Karpas-422 (cell line): ENCODE measurements at regions not wholly inside any gene's neighbourhood (a gene's known extent, or its start where the extent isn't known, plus 50 kb on each side); places are given as distances from the start of the nearest gene placed in this dataset.

Experiments used
- DNase-seq: peaks from one replicate; pipeline ENCODE4 v3.0.0-alpha.2; 2015
- H2AFZ ChIP-seq: fragments of 200-600 bp; sonication (generic); 2 replicates; pipeline ENCODE4 v1.6.1; 2014; ENCODE audit warnings: antibody characterized with exemption, low read length, mixed read lengths
- H3K27ac ChIP-seq: fragments of 200-600 bp; sonication (generic); 2 replicates; pipeline ENCODE4 v1.5.1; 2014; ENCODE audit warnings: mild to moderate bottlenecking, low read length, moderate library complexity
- H3K27me3 ChIP-seq: fragments of 200-600 bp; sonication (generic); 2 replicates; pipeline ENCODE4 v1.6.1; 2014; ENCODE audit warnings: low read length, mixed read lengths
- H3K36me3 ChIP-seq: fragments of 200-600 bp; sonication (generic); 2 replicates; pipeline ENCODE4 v1.6.1; 2014; ENCODE audit warnings: low read length, mixed read lengths; ENCODE audit not compliant: insufficient read depth
- H3K4me1 ChIP-seq: fragments of 200-600 bp; sonication (generic); 2 replicates; pipeline ENCODE4 v1.6.1; 2014; ENCODE audit warnings: mild to moderate bottlenecking, low read length, mixed read lengths
- H3K4me2 ChIP-seq: fragments of 200-600 bp; sonication (generic); 2 replicates; pipeline ENCODE4 v1.6.1; 2014; ENCODE audit warnings: low read length, low read depth, mild to moderate bottlenecking; ENCODE audit not compliant: poor library complexity, severe bottlenecking
- H3K4me3 ChIP-seq: fragments of 200-600 bp; sonication (generic); 2 replicates; pipeline ENCODE4 v1.5.1; 2014; ENCODE audit warnings: mild to moderate bottlenecking, antibody characterized with exemption, low read length, mixed read lengths
- H3K79me2 ChIP-seq: fragments of 200-600 bp; sonication (generic); 2 replicates; pipeline ENCODE4 v1.6.1; 2014; ENCODE audit warnings: mild to moderate bottlenecking, low read length, mixed read lengths
- H3K9ac ChIP-seq: fragments of 200-600 bp; sonication (generic); 2 replicates; pipeline ENCODE4 v1.6.0; 2014; ENCODE audit warnings: low read length
- H3K9me2 ChIP-seq: fragments of 200-600 bp; sonication (generic), shearing (Covaris generic); replicated peaks from 2 replicates; pipeline ENCODE4 v1.6.0; 2014; ENCODE audit warnings: mild to moderate bottlenecking, low read length, moderate library complexity; ENCODE audit not compliant: insufficient read depth
- H3K9me3 ChIP-seq: fragments of 300-700, 200-600 bp; sonication (generic); 2 replicates; pipeline ENCODE4 v1.6.1; 2014; ENCODE audit warnings: low read length, mixed read lengths
- H4K20me1 ChIP-seq: fragments of 200-600 bp; sonication (generic); 2 replicates; pipeline ENCODE4 v1.6.1; 2014; ENCODE audit warnings: mild to moderate bottlenecking, antibody characterized with exemption, low read length, low read depth; ENCODE audit not compliant: insufficient read depth

GRCh38 chr2:198385856-198386255 lies 581.5 kb downstream of the PLCL1 start:
- no peak overlapping the region for H3K4me3 ChIP-seq
- no peaks in the 10 kb centered on the region for H4K20me1 ChIP-seq
- H3K9me3 ChIP-seq = no peaks in the 10 kb centered on the region
- no peak for DNase-seq
- H3K79me2 ChIP-seq = no peaks in the 10 kb centered on the region
- no peak overlapping the region for H3K27ac ChIP-seq
- no peaks in the 10 kb centered on the region for H3K4me1 ChIP-seq
- H3K9ac ChIP-seq = no peak overlapping the region
- H3K9me2 ChIP-seq = no peaks in the 10 kb centered on the region
- no peak overlapping the region for H3K4me2 ChIP-seq
- H3K27me3 ChIP-seq = no peaks in the 10 kb centered on the region
- no peaks in the 10 kb centered on the region for H3K36me3 ChIP-seq
- no peak overlapping the region for H2AFZ ChIP-seq

GRCh38 chr2:198385326-198385725 lies 580.9 kb downstream of the PLCL1 start:
- Histone ChIP-seq H3K27me3 (no peaks in the 10 kb centered on the region), H3K9me3 (no peaks in the 10 kb centered on the region), H3K4me2 (no peak overlapping the region), H3K9me2 (no peaks in the 10 kb centered on the region), H3K36me3 (no peaks in the 10 kb centered on the region), H3K27ac (no peak overlapping the region), H2AFZ (no peak overlapping the region), H3K4me3 (no peak overlapping the region), H3K79me2 (no peaks in the 10 kb centered on the region), H3K4me1 (no peaks in the 10 kb centered on the region), H4K20me1 (no peaks in the 10 kb centered on the region), H3K9ac (no peak overlapping the region)
- DNase-seq = no peak

DNA sequence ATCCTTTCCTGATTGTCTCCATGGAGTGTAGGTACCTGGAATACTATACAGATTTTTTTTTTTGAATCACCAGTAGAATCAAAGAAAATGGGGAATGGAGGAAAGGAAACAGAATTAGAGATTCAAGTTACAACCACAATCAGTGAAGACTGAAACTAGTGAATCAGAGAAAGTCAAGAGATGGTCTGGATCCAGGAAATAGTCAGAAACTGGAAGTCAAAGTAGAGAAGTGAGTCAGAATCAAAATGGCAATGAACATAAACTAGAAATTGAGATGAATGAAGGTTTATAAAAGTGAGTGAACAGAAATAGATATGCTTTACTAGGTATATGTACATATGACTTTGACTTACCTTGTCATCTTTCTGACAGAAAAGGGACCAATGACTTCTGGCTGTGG lies 579.0 kb downstream of the PLCL1 start:
- DNase-seq = no peak
- no peaks in the 10 kb centered on the region for H3K4me1 ChIP-seq
- no peak overlapping the region for H3K4me3 ChIP-seq
- H3K9me3 ChIP-seq = no peaks in the 10 kb centered on the region
- H3K27me3 ChIP-seq = no peaks in the 10 kb centered on the region
- H3K9me2 ChIP-seq = no peaks in the 10 kb centered on the region
- no peak overlapping the region for H3K9ac ChIP-seq
- H3K79me2 ChIP-seq = no peaks in the 10 kb centered on the region
- no peaks in the 10 kb centered on the region for H3K36me3 ChIP-seq
- H3K4me2 ChIP-seq = no peak overlapping the region
- no peak overlapping the region for H3K27ac ChIP-seq
- no peaks in the 10 kb centered on the region for H4K20me1 ChIP-seq
- no peak overlapping the region for H2AFZ ChIP-seq

DNA sequence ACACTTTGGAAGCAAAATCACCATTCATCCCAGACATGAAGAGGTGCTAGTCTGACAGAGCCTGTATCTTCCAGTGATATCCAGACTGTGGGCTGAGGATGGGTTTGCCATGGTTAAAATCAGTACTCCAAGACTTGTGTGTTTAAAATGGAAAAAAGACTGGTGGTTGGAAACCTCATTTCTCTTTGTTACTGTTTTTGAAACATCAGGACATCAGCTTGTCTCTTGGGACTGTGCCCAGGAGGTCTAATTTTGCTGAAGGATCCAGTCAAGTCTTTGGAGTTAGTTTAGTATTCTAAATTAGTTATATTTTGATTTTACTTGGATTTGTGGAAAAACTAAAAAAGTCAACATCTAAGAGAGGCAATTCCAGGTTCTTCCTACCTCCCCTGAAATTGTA lies 578.4 kb downstream of the PLCL1 start:
- Histone ChIP-seq H3K27ac (no peak overlapping the region), H3K4me3 (no peak overlapping the region), H3K9me2 (no peaks in the 10 kb centered on the region), H3K4me1 (no peaks in the 10 kb centered on the region), H3K27me3 (no peaks in the 10 kb centered on the region), H3K9me3 (no peaks in the 10 kb centered on the region), H3K9ac (no peak overlapping the region), H3K79me2 (no peaks in the 10 kb centered on the region), H2AFZ (no peak overlapping the region), H3K4me2 (no peak overlapping the region), H3K36me3 (no peaks in the 10 kb centered on the region), H4K20me1 (no peaks in the 10 kb centered on the region)
- no peak for DNase-seq

DNA sequence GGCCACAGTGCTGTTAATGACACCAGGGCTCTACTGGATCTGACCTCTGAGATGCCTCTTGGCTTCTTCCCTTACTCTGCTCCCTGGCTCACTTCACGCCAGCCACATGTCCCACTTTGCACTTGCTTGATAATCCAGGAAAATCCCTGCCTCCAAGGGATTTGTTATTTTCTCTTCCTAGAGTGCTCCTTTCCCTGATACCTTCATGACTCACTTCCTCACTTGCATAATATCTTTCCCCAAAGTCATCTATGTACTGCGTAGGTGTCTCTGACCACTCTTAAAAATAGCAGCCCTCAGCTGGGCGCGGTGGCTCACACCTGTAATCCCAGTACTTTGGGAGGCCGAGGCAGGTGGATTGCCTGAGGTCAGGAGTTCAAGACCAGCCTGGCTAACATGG lies 572.3 kb downstream of the PLCL1 start:
- Histone ChIP-seq H3K27ac (no peak overlapping the region), H3K4me3 (no peak overlapping the region), H3K9me3 (no peaks in the 10 kb centered on the region), H4K20me1 (no peaks in the 10 kb centered on the region), H3K79me2 (no peaks in the 10 kb centered on the region), H3K9me2 (no peaks in the 10 kb centered on the region), H3K4me2 (no peak overlapping the region), H3K36me3 (no peaks in the 10 kb centered on the region), H3K27me3 (no peaks in the 10 kb centered on the region), H3K9ac (no peak overlapping the region), H3K4me1 (peaks cover 19% of the 10 kb centered on the region), H2AFZ (no peak overlapping the region)
- DNase-seq = no peak

DNA sequence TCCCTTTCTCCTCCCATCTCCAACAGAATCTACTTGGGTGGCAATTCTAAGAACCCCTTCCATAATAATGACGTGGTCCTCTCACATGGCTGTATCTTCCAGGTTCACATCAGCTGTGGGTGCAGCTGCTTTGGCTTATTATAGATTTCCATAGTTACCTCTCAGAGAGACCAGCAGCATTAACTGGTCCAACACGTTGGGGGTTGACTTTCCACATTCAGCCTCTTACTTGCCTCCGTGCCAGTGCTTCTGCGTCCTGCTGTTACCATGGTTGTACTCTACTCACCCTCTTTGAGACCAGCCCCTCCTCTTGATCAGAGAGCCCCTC lies 570.7 kb downstream of the PLCL1 start:
- Histone ChIP-seq H3K4me1 (peaks cover 20% of the 10 kb centered on the region), H3K9me2 (no peaks in the 10 kb centered on the region), H3K27ac (no peak overlapping the region), H3K36me3 (no peaks in the 10 kb centered on the region), H3K79me2 (no peaks in the 10 kb centered on the region), H3K4me3 (no peak overlapping the region), H3K9me3 (no peaks in the 10 kb centered on the region), H2AFZ (no peak overlapping the region), H4K20me1 (no peaks in the 10 kb centered on the region), H3K4me2 (no peak overlapping the region), H3K9ac (no peak overlapping the region), H3K27me3 (no peaks in the 10 kb centered on the region)
- no peak for DNase-seq

DNA sequence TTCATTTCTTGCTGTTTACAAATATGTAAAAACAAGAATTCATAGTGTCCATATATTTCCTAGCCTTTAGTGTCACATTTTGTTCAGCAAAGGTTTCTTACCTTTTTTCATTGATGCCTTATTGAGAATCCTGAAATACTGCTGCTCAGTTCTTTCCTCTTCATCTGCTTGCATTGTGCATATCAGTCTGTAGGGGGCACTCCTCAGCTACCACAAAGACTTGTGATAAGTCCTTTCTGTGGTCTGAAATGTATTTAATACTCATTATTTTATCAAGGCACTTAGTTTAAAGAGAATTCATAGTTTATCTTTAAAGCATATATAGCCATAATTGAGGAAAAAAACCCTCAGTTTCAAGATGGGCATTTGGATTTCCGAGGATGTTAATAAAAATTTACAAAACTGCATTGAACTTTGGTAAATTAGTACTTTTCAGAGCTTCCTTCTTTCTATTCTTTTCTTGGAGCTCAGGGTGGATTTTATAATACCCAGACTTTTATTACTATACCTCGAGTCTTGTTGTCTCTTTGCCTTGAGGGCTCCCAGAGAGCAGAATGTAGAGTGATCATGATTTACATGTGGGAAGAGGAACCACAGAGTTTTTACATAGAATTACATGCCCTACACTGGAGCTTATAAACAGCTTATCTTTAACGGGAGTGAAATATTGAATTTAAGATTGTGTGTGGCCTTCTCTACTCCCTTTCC lies 570.1 kb downstream of the PLCL1 start:
- Histone ChIP-seq H3K27me3 (no peaks in the 10 kb centered on the region), H3K9me3 (no peaks in the 10 kb centered on the region), H4K20me1 (no peaks in the 10 kb centered on the region), H3K4me2 (no peak overlapping the region), H3K79me2 (no peaks in the 10 kb centered on the region), H2AFZ (no peak overlapping the region), H3K4me3 (no peak overlapping the region), H3K27ac (no peak overlapping the region), H3K36me3 (no peaks in the 10 kb centered on the region), H3K9ac (no peak overlapping the region), H3K4me1 (peaks cover 20% of the 10 kb centered on the region), H3K9me2 (no peaks in the 10 kb centered on the region)
- DNase-seq = peak; percentile 83

GRCh38 chr2:198371921-198372543 lies 567.6 kb downstream of the PLCL1 start:
- Histone ChIP-seq H3K79me2 (no peaks in the 10 kb centered on the region), H3K27me3 (no peaks in the 10 kb centered on the region), H2AFZ (peak overlapping the region; percentile 33; the same call in 1 of the 2 replicates), H3K4me3 (peak overlapping the region; percentile 34; the same call in 1 of the 2 replicates), H4K20me1 (no peaks in the 10 kb centered on the region), H3K9me2 (no peaks in the 10 kb centered on the region), H3K4me1 (peaks cover 20% of the 10 kb centered on the region), H3K27ac (no peak overlapping the region), H3K9me3 (no peaks in the 10 kb centered on the region), H3K4me2 (peak overlapping the region; percentile 50), H3K9ac (no peak overlapping the region), H3K36me3 (no peaks in the 10 kb centered on the region)
- DNase-seq = no peak
